NOMO-1 treated with DMSO at 0.1 percent for 48 hours (cell line): ENCODE measurements at regions not wholly inside any gene's neighbourhood (a gene's known extent, or its start where the extent isn't known, plus 50 kb on each side); places are given as distances from the start of the nearest gene placed in this dataset.

ENCODE experiments used
- DNase-seq: peaks from one replicate; lab custom pipeline; 2025; ENCODE audit not compliant: unreplicated experiment; lab: John Stamatoyannopoulos, UW

- DNase-seq, result no peak
Measured at GRCh38 chr5:107808671-107809137, 138.0 kb upstream of the EFNA5 start.

- no peak for DNase-seq
Measured at GRCh38 chr5:107807431-107807830, 136.7 kb upstream of the EFNA5 start.

GRCh38 chr5:107806705-107807104 is 136.0 kb upstream of the EFNA5 start:
- no peak for DNase-seq

GRCh38 chr5:107806271-107806670 is 135.5 kb upstream of the EFNA5 start:
- DNase-seq, result no peak

- DNase-seq, result no peak
Measured at GRCh38 chr5:107805824-107806223, 135.1 kb upstream of the EFNA5 start.

- DNase-seq, result no peak
Measured at GRCh38 chr5:107805166-107805565, 134.4 kb upstream of the EFNA5 start.

- no peak for DNase-seq
Measured at GRCh38 chr5:107803728-107804127, 133.0 kb upstream of the EFNA5 start.

- no peak for DNase-seq
Measured at GRCh38 chr5:107801061-107801460, 130.3 kb upstream of the EFNA5 start.

- DNase-seq, result peak; percentile 26
Measured at GRCh38 chr5:107799306-107799705, 128.6 kb upstream of the EFNA5 start.

GRCh38 chr5:107796797-107797196 is 126.1 kb upstream of the EFNA5 start:
- DNase-seq, result no peak

GRCh38 chr5:107794741-107795140 is 124.0 kb upstream of the EFNA5 start:
- no peak for DNase-seq

GRCh38 chr5:107792940-107793339 is 122.2 kb upstream of the EFNA5 start:
- no peak for DNase-seq

- no peak for DNase-seq
Measured at GRCh38 chr5:107790671-107791070, 119.9 kb upstream of the EFNA5 start.

- no peak for DNase-seq
Measured at GRCh38 chr5:107786424-107786823, 115.7 kb upstream of the EFNA5 start.

- no peak for DNase-seq
Measured at GRCh38 chr5:107783551-107783950, 112.8 kb upstream of the EFNA5 start.

- no peak for DNase-seq
Measured at GRCh38 chr5:107782561-107783169, 111.9 kb upstream of the EFNA5 start.

GRCh38 chr5:107781451-107781850 is 110.7 kb upstream of the EFNA5 start:
- no peak for DNase-seq

GRCh38 chr5:107779437-107779836 is 108.7 kb upstream of the EFNA5 start:
- no peak for DNase-seq

GRCh38 chr5:107778647-107779046 is 107.9 kb upstream of the EFNA5 start:
- no peak for DNase-seq

- DNase-seq, result no peak
Measured at GRCh38 chr5:107776922-107777740, 106.4 kb upstream of the EFNA5 start.

- DNase-seq, result no peak
Measured at GRCh38 chr5:107776506-107776905, 105.8 kb upstream of the EFNA5 start.

- DNase-seq, result no peak
Measured at GRCh38 chr5:107774316-107774715, 103.6 kb upstream of the EFNA5 start.

- no peak for DNase-seq
Measured at GRCh38 chr5:107773479-107773878, 102.7 kb upstream of the EFNA5 start.
